ENCODE measurements at regions not wholly inside any gene's neighbourhood (a gene's known extent, or its start where the extent isn't known, plus 50 kb on each side); places are given as distances from the start of the nearest gene placed in this dataset.

DNA sequence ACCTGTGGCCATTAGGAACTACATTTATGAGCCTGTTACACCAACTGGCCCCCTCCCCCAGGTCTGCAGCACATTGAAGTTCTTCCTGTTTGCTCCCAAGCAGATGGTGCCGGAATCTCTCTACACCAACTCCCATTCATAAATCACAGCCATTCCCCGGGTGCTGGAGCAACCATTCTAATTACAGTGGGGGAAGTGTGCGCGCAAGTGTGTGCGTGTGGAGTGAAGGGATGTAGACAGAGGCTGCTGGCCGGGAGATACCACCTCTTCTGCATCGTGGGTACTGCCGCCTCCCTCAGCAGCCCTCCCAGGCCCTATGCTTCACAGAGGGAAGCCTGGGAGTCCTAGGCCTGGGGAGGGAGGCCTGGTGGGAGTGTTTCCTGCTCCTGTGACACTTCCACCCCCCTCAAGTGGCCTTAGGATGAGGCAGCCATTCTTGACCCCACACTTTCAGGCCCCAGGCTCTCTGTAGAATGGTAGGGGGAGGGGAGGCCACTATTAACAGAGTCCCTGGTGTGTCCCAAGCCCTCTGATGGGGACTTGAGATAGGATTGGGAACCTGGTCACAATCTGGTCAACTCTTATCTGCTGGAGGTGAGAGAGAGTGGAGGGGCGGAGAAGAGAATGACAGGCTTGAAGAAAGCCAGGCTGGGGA lies 69.1 kb downstream of the MAGEF1 start:
- H3K27me3 Mint-ChIP-seq (ENCODE audit: insufficient read depth, low read depth): peaks cover 12% of the 10 kb centered on the region
- Histone ChIP-seq H3F3A (ENCODE audit: low read depth) (no peaks in the 10 kb centered on the region), H3K9me3 (ENCODE audit: low read depth) (no peaks in the 10 kb centered on the region), H3K9ac (no peak overlapping the region), H3K79me2 (ENCODE audit: low read depth) (no peaks in the 10 kb centered on the region), H3K4me1 (peaks cover 6% of the 10 kb centered on the region), H3K27ac (no peak overlapping the region), H2AFZ (replicated peaks) (no peak overlapping the region), H3K36me3 (no peaks in the 10 kb centered on the region), H3K27me3 (no peaks in the 10 kb centered on the region), H3K4me2 (no peak overlapping the region), H4K20me1 (ENCODE audit: low read depth) (no peaks in the 10 kb centered on the region), H3K4me3 (no peak overlapping the region)
- TF ChIP-seq EZH2phosphoT487 (IDR thresholded peaks at IDR 0.05): no peak
- TF ChIP-seq, protein P1, sequence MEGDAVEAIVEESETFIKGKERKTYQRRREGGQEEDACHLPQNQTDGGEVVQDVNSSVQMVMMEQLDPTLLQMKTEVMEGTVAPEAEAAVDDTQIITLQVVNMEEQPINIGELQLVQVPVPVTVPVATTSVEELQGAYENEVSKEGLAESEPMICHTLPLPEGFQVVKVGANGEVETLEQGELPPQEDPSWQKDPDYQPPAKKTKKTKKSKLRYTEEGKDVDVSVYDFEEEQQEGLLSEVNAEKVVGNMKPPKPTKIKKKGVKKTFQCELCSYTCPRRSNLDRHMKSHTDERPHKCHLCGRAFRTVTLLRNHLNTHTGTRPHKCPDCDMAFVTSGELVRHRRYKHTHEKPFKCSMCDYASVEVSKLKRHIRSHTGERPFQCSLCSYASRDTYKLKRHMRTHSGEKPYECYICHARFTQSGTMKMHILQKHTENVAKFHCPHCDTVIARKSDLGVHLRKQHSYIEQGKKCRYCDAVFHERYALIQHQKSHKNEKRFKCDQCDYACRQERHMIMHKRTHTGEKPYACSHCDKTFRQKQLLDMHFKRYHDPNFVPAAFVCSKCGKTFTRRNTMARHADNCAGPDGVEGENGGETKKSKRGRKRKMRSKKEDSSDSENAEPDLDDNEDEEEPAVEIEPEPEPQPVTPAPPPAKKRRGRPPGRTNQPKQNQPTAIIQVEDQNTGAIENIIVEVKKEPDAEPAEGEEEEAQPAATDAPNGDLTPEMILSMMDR (IDR thresholded peaks at IDR 0.05): no peak
- no peak for TF ChIP-seq EZH2 (IDR thresholded peaks at IDR 0.05)
- H3K4me1 Mint-ChIP-seq: peaks cover 22% of the 10 kb centered on the region
- no peak for DNase-seq (ENCODE audit: low spot score)
- H3K36me3 Mint-ChIP-seq: no peaks in the 10 kb centered on the region
- H3K9me3 Mint-ChIP-seq: peaks cover 2% of the 10 kb centered on the region
- H3K27ac Mint-ChIP-seq: no peak overlapping the region
- no peak overlapping the region for H3K4me3 Mint-ChIP-seq

DNA sequence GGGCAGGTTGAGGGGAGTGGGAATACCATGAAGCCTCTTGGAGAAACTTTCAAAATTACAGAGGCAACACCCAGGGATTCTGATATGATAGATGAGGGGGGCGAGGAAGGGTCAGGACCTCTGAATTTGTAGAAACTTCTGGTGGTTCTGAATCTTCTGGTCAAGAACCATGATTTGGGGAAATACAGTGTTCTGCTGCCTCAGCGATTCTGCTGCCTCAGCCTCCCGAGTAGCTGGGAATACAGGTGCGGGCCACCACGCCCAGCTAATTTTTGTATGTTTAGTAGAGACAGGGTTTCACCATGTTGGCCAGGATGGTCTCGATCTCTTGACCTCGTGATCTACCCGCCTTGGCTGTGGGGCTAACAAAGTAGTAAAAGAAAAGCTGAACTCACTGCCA lies 70.4 kb downstream of the MAGEF1 start:
- no peaks in the 10 kb centered on the region for H3K36me3 Mint-ChIP-seq
- TF ChIP-seq EZH2 (IDR thresholded peaks at IDR 0.05) (no peak), EZH2phosphoT487 (IDR thresholded peaks at IDR 0.05) (no peak)
- TF ChIP-seq, protein P1 (IDR thresholded peaks at IDR 0.05): no peak
- no peak for DNase-seq (ENCODE audit: low spot score)
- Histone ChIP-seq H3K27me3 (no peaks in the 10 kb centered on the region), H3K4me3 (no peak overlapping the region), H3K27ac (no peak overlapping the region), H3K4me1 (peaks cover 19% of the 10 kb centered on the region), H3K4me2 (no peak overlapping the region), H3F3A (ENCODE audit: low read depth) (peaks cover 12% of the 10 kb centered on the region), H3K79me2 (ENCODE audit: low read depth) (no peaks in the 10 kb centered on the region), H2AFZ (replicated peaks) (no peak overlapping the region), H4K20me1 (ENCODE audit: low read depth) (no peaks in the 10 kb centered on the region), H3K36me3 (no peaks in the 10 kb centered on the region), H3K9me3 (ENCODE audit: low read depth) (no peaks in the 10 kb centered on the region), H3K9ac (no peak overlapping the region)
- H3K4me1 Mint-ChIP-seq: peaks cover 19% of the 10 kb centered on the region
- H3K4me3 Mint-ChIP-seq: no peak overlapping the region
- H3K27ac Mint-ChIP-seq: peak overlapping the region; percentile 26
- H3K9me3 Mint-ChIP-seq: peaks cover 2% of the 10 kb centered on the region
- H3K27me3 Mint-ChIP-seq (ENCODE audit: insufficient read depth, low read depth): peaks cover 10% of the 10 kb centered on the region

DNA sequence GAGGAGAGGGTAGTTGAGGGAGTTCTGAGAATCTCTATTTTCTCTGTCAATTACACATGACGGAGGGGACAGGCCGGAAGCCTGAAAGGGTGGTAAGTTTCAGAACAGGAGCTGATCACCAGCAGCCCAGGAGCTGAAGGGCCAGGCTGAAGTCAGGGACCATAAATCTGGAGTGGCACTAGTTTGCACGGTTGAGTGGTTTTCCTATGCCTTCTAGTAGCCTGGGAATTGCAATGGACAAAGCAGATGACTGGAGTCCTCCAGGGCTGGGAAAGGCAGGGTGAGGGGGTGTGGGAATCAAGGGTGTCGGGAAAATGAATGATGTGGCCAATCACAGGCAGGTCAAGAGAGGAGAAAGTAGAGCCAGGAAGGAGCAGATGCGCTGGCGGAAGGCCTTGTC lies 72.5 kb downstream of the MAGEF1 start:
- Mint-ChIP-seq H3K9me3 (peaks cover 2% of the 10 kb centered on the region), H3K27ac (no peak overlapping the region), H3K4me1 (peaks cover 29% of the 10 kb centered on the region), H3K36me3 (no peaks in the 10 kb centered on the region), H3K4me3 (no peak overlapping the region), H3K27me3 (ENCODE audit: insufficient read depth, low read depth) (peaks cover 8% of the 10 kb centered on the region)
- Histone ChIP-seq H3F3A (ENCODE audit: low read depth) (peaks cover 30% of the 10 kb centered on the region), H3K4me1 (peaks cover 39% of the 10 kb centered on the region), H3K27me3 (no peaks in the 10 kb centered on the region), H3K79me2 (ENCODE audit: low read depth) (no peaks in the 10 kb centered on the region), H2AFZ (replicated peaks) (no peak overlapping the region), H4K20me1 (ENCODE audit: low read depth) (no peaks in the 10 kb centered on the region), H3K4me3 (no peak overlapping the region), H3K9ac (no peak overlapping the region), H3K9me3 (ENCODE audit: low read depth) (no peaks in the 10 kb centered on the region), H3K27ac (no peak overlapping the region), H3K36me3 (no peaks in the 10 kb centered on the region), H3K4me2 (no peak overlapping the region)
- TF ChIP-seq EZH2phosphoT487 (IDR thresholded peaks at IDR 0.05) (no peak), EZH2 (IDR thresholded peaks at IDR 0.05) (no peak)
- TF ChIP-seq, protein P1 (IDR thresholded peaks at IDR 0.05): no peak
- no peak for DNase-seq (ENCODE audit: low spot score)

All from neural progenitor cell (in vitro differentiated cells).